ENCODE measurements at regions not wholly inside any gene's neighbourhood (a gene's known extent, or its start where the extent isn't known, plus 50 kb on each side); places are given as distances from the start of the nearest gene placed in this dataset.
"Not testable (repeated sequence)": the region's sequence is repeated elsewhere in the genome, so short reads cannot be mapped to it uniquely, and the experiment has no call there.

GRCh38 chr16:16559179-16559740 lies 180.3 kb downstream of the NPIPA7 start:
- not testable (repeated sequence) for TF ChIP-seq EZH2, CTCF, EZH2phosphoT487 (IDR thresholded peaks at IDR 0.05)

Data from neural progenitor cell (in vitro differentiated cells).